Lower leg skin (tissue), 3 donors: ENCODE measurements at regions not wholly inside any gene's neighbourhood (a gene's known extent, or its start where the extent isn't known, plus 50 kb on each side); places are given as distances from the start of the nearest gene placed in this dataset.

Experiments used
- CTCF ChIP-seq, 3 donors: fragments of 450-650 bp; IDR thresholded peaks; one replicate each; pipeline ENCODE4 v1.5.1; 2016; ENCODE audit warnings: antibody characterized with exemption in 3 of 3, mild to moderate bottlenecking in 3 of 3, moderate library complexity in 2 of 3
- POLR2A ChIP-seq, 2 donors: fragments of 450-650 bp; IDR thresholded peaks; one replicate each; pipeline ENCODE4 v1.6.1; 2016 to 2017; ENCODE audit warnings: antibody characterized with exemption in 2 of 2, mild to moderate bottlenecking in 1 of 2, moderate library complexity in 1 of 2

GRCh38 chr2:185127412-185127811 is 529.1 kb downstream of the ZNF804A start:
- TF ChIP-seq CTCF (IDR thresholded peaks at IDR 0.05): no peak
- no peak for TF ChIP-seq POLR2A (IDR thresholded peaks at IDR 0.05)
